AG08396 (cell line): ENCODE measurements at regions not wholly inside any gene's neighbourhood (a gene's known extent, or its start where the extent isn't known, plus 50 kb on each side); places are given as distances from the start of the nearest gene placed in this dataset.

Source experiments
- DNase-seq: peaks from one replicate; pipeline ENCODE4 v3.0.0; 2012; ENCODE audit warnings: low spot score, mixed read lengths

DNA sequence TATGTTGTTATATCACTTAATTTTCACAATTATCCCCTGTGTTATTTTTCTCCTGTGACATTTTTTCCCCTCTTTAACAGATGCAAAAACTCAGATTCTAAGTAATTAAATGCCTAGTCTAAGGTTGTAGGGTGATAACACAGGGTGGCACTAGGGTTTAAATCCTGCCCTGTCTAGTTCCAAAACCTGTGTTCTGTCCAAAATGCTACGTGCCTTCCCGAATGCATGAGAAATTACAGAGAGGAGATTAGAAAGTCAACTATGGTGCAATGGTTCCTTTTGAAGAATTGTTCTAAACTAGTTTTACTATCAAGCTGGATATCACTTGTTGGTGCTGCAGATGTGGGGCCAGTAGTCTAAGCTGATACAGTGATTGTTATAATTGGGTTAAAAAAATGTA lies 108.0 kb downstream of the DIPK2A start:
- DNase-seq: no peak

DNA sequence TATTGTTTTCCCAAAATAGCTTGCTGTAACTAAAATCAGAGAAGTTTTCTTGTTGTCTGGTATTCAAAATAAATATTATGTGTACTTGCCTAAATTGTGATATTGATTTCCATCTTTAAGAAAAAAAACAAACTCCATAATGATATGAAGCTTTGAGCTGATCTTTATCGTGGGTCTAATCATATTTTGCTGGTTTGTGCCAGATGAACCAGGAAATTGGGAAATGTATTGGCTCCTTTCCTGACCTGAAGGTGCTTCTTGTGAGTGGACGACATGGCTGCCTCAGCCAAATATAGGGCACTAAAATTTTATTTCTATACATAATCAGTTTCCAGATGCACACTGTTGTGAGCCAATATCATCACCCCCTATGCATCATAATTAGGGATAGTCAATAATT lies 113.3 kb downstream of the DIPK2A start:
- DNase-seq: no peak

DNA sequence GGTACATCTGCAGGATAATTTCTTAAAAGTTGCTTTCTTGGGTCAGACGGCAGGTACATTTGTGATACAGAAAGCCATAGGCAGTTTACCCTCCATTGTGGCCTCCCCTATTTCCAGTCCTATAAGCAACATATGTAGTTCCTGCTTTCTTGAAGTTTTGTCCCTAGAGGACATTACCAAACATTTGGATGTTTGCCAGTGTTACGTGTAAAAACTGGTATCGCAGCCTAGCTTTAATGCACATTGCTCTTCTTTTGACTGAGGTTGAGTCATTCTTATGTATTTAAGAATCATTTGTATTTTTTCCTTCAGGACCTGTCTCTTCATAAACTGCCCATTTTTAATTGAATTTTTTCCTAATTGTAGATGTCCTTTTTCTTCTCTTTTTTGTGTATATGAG lies 114.3 kb downstream of the DIPK2A start:
- DNase-seq: no peak

DNA sequence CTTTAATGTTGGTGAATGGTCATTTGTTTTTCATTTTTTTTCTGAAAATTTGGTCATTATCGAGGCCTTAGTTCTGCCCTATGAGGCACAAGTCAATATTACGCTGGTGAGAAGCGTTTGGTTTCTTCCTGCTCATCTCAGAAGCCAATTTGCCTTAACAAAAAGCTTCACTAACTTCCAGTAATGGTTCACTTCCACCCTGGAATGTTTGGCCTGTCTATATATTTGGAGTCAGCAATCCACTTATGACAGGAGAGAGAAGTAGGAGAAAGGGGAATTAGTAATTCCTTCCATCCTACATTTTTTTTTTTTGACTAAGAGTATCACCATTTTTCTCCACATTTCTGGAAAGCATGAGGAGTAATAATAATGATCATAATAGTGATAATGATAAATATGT lies 124.4 kb downstream of the DIPK2A start:
- no peak for DNase-seq

DNA sequence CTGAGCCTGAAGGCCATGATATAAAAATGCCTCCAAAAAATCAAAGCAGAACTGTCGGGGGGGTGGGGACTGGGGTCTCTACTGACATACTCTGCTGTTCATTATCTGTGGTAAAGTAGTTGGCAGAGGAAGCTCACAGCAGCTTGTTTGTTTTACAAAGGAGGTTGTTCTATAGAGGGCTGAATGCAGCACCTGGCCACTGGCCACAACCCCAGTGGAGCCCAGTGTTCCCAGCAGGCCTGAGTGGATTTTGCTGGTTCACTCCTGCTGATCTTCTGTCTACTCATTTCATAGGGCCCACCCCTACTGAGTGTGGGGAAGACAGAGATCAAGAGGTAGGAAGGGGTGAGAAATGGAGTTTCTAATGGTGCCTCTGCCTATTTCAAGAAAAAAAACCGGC lies 125.5 kb downstream of the DIPK2A start:
- no peak for DNase-seq

DNA sequence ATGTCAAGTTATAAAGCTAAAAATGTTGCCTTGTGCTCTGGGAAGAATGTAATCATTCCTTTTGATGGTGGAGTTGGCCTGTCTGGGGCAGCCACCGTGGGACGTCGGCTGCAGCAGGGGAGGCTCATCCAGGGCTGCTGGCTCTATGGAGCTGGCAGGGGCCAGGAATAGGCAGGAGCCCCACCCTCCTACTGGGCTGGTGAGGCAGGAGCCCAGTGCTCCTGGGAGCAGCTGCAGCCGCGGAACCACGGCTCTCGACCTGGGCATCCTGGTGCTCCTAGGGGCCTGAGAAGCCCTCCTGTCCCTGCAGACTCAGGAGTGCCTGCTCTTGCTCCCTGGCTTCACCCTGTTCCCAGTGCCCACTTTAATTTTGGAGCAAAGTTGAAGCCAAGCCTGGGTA lies 127.1 kb downstream of the DIPK2A start:
- DNase-seq: no peak

DNA sequence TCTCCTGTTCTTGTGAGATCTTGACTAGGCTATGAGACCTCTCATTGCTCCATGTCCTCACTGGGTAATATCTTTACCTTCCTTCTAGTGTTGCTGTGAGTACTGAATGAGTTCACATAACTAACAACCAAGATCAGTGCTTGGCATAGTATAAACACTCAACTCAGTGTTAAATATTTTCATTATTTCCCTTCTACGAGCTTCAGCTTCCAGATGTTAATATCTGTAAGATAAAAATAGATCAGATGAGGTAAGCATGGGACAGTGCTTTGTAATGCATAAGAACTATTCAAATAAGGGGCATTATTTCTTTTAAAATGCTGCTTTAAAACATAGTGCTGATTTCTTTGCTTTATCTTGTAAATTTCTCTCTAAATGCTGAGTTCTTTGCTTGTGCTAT lies 130.8 kb downstream of the DIPK2A start:
- no peak for DNase-seq

DNA sequence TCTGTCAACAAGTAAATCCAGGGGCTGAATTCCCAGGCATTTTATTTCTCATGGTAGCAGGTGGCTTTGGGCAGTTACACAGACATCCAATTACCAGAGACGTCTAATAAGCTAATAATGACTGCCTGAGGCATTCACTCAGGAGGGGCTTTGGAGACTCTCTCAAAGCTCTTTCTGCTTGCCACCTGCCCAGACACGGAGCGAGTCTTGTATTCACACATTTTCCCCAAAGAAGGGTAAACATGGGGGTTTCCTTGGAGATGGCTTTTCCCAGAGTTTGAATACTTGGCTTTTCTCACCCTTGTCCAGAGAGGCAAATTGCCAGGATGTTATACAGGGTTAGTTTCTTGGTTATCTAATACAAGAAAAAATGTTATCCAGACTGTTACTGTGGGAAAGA lies 132.6 kb downstream of the DIPK2A start:
- DNase-seq: no peak

DNA sequence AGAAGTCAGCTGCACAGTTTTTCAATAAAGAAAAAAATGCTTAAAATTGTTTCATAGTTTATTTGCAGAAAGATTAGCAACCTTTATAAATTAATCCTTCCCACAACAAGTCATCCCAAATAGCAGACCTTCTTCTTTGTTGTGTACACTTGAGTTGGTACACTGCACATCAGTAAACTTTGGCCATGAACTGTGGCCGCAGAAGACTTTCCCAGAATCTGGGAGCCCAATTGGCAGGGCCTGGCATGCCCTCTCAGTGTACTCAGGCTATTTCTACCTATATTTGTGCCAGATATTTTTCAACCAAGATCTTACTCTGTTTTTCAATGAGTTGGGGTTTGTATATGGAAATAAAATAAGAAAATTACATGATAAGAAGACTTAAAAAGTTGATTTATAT lies 133.1 kb downstream of the DIPK2A start:
- no peak for DNase-seq

DNA sequence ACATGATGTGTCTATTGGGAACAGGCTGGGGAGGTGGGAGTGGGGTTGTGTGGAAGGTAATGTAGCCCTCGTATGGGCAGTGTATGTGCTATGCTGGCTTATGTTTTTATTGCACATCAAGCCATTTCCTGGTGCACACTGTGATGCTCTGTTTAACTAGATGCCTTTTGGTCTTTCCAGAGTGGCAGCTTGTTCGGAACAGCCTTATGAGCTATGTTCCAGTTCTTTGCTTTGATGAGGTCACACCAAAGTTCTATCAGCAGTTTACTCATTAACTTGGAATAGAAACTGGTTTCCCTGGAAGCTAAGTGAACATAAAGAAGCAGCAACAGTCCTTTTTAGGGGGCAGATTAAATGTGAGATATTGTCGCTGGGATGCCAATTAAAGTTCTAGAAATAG lies 133.9 kb downstream of the DIPK2A start:
- DNase-seq: no peak

DNA sequence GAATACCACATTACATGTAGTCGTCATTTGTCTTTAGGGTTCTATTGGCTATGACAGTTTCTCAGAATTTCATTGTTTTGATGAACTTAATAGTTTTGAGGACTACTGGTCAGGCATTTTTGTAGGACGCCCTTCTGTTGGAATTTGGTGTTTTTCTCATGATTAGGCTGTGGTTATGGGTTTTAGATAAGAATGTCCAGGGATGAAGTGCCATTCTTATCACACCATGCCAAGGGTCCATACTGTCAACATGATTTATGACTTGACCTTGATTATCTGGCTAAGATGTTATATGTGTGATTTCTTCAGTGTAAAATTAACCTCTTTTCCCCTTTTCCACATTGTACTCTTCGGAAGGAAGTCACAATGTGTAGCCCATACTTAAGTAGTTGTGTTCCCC lies 135.3 kb downstream of the DIPK2A start:
- no peak for DNase-seq

DNA sequence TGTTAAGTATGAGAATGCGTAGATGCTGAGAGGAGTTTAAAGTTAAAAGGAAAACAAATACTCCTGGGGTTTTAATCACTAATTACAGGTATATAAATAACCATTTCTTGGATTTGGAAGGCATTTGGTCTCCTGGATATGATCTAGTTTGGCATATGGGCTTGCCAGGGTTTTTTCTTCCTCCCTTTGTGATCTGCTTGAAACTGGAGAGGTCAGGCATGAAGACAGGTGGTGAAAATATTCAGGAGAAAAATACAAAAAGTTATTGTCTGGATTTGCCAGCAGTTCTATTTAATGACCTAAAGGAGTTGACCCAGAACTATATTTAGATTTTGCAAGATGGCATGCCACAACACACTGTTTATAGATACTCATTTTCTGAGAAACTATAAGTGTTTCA lies 136.3 kb downstream of the DIPK2A start:
- no peak for DNase-seq

DNA sequence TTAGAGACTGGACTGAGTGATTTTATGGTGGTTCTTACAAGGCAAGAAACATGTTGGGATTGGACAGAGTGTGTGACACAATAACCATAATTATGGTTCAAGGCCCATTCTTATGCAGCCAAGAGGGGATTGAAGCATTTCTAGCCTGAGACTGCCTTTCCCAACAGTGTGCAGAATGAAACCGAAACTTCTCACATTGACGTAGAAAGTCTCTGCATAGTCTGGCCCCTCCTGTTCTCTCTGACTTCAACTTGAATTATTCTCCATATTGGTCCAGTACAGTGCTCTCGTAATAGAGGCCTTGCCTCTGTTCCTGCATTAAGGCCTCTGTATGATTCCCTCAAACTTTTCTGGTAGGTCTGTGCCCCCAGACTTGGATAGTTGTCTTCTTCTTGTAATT lies 138.3 kb downstream of the DIPK2A start:
- no peak for DNase-seq

DNA sequence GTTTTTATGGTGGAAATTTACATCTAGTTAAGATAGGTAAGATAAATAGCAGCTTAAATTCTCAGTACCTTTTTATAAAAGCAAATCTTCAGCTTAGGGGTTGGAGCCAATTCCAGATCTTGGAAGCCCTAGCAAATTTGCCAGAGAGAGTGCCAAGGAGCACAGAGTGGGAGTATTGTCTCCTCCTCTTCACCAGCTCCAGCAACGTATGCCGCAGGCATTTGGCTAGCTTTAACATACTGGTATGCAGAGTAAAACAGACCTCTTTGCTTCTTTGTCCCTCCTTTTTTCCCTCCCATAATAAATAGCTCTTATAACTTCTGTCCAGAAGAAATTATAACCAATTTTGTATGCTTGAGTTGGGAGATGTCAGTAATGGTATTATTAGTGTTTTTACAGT lies 140.4 kb downstream of the DIPK2A start:
- DNase-seq: no peak

DNA sequence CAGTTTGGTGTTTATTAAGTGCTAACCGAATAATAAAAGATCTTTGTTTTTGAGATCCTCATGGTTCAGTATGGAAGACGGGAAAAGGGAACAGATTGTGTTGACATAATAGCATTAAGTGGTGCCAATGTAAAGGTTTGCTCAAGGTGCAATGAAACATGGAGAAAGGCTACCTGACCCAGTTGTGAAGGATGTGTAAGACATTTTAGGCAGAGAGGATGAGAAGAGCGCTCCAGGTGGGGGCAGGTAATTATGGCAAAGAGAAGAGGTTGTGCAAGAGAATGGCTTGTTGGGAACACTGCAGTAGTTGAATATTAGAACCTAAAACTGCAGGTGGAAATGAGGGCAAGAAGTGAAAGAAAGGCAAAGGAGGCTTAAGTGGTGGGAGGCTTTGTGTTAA lies 140.8 kb downstream of the DIPK2A start:
- no peak for DNase-seq

DNA sequence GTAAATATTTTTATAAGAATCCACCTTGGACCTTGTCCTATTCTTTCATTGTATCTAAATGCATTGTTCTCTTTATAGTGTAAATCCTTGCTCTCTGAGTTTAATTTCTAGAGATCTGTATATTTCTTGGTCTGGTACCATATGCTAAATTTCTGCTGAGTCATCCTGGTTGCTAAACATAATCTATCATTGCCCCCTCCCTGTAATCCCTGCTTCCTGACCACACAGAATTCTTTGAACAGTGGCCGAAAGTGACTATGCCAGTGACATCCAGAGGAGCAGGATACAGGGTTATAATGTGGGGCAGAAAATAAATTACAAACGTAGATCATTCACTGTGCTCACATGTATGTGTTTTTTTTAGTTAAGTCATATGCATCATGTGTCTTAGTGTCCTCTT lies 143.1 kb downstream of the DIPK2A start:
- DNase-seq: no peak

DNA sequence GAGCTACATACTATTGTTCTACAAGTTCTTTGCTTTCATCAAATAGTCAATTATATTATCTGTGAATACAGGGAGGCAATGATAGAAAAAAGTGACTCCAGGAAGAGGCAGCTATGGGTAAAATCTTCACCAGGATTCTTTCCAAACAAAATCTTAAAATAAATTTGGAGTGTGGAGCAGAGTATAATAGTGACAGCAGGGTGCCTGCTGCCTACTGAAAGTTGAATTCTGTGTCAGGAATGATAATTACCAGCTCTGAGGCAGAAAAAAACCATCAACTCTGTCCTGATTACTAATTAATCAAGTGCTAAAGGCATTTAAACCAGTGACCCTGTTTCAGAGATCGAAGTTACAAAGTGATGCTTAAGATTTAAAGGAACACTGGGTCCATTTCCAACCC lies 148.0 kb downstream of the DIPK2A start:
- DNase-seq: no peak

DNA sequence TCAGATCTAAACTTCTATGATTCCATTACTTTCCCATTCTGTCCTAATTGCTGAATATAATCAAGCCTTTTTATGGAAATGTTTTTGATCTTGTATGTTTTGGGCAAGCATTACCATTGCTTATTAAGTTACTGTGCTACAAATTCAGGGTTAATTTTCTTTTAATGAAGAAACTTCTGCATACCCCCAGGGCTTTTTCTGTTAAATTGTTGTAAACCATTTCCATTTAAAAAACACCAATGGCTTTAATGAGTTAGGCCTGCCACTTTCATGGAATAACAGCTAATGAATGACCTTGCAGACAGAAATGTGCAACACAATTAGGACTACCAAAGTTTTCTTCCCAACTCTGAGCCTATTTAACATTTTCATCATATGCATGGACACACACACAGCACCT lies 150.0 kb downstream of the DIPK2A start:
- no peak for DNase-seq

DNA sequence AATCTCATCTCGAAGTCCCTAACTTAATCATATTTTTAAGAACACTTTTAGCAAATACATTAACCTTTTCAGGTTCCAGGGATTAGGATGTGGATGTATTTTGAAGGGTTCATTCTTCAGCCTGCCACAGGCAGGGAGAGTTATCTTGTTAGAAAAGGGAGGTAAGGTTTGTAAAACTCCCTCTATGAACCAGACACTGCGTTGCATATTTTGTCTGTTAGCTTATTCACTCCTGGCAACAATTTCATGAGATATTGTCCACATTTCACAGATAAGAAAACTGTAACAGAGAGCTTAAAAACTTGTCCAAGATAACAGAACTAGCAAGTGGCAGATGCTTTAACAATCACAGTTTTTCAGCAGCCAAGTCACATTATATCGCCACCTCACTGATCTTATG lies 155.4 kb downstream of the DIPK2A start:
- DNase-seq: no peak

DNA sequence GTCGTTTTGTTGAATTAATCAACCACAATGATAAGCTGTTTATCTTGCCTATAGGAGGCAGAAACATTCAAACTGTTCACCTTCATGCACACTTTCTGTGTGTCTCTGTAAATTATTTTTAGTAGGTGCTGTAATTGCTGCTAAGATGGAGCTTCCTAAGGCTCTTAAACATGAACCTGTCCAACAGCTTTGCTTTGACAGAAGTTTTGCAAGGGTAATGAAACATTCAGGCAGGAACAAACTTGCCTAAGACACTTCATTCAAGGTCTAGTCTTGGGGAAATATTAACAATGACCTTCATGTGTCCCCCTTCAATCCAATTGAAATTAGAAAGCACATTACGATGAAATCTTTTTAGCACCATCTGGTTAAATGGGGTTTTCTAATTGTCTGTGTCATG lies 156.1 kb downstream of the DIPK2A start:
- DNase-seq: no peak

DNA sequence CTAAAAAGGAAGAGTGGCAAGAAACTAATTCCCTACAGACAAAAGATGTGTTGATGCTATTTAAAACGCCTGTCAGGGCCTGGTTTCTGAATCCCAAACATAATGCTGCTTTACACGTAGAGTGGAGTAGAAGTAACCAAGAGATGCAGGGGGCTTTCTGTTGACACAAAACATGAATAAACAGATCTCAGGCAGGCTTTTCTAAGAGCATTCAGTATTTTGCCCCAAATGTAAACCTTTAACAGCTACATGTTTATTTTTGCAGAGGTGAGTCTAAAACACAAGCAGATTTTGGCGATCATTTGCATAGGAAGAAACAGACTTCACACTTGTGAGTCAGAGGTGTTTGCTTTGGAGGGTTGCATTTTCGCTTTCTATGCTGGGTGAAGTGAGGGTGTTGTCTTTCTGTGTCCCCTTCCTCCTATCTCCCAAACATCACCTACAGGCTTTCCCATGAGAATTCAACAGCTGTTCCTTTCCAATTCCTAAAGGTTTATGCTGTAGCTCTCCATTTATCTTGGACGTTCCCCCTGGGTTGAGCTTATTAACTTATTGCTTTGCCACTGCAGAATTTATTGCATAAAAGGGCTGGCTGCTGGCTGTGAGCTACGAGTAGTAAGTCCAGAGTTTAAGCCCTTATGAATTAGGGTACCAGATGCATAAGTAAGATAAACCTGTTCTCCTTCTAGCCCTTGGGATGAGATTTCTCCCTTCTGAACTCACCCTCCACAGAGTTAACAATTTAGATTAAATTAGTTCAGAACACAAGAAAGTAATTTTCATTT lies 156.7 kb downstream of the DIPK2A start:
- no peak for DNase-seq

DNA sequence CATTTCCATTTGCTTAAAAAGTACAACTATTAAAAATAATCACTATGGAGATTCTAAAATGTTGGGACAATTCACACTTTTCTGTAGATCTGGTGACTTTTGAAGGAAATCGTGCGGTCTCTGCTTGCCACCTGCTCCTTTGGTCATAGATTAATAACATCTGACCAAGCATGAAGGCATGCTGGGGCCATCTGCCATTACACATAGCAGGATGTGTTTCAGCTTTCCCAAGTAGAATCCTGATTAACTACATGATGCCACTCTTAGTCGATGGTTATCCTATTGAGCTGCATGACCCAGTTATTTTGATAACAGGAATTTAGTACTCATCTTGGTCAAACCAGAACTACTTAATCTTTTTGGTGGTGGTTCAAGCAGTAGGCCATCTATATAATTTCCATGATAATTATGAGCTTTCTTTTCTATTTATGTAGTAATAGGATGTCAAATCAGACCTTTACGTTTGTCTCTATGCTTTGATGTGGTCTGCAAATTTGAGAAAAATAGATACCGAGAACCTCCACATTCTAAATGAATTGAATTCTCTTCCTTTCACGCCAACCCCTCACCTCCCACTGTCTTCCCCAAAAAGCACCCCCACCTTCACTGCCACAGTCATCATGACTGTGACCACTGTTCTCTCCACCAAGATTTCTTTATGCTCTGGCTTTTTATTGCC lies 158.1 kb downstream of the DIPK2A start:
- DNase-seq: no peak

DNA sequence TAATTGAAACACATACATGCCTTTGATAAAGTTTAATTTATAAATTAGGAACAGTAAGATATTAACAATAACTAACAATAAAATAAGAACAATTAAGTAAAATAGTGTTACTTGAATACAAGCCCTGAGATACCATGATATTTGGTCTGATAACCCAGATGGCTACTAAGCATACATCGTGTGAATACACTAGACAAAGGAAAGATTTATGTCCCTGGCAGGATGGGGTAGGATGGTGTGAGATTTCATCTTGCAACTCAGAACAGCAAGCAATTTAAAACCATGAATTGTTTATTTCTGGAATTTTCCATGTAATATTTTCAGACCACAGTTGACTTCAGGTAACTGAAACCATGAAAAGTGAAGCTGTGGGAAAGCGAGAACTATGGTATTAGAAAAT lies 169.5 kb downstream of the DIPK2A start:
- no peak for DNase-seq

DNA sequence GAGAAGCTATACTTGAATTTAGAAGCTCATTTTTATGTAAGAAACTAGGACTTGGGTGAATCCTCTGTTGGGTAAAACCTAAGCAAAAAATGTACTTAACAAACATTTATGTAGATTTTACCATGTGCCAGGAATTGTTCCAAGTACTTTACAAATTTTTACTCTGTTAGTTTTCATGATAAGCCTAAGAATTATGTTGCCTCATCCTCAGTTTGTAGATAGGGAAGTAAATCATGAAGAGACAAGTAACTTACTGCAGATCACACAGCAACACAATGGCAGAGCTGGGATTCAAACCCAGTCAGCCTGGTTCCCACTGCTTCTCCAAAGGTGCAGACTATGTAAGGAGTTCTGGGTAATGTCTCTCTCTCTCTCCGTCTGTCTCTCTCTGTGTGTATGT lies 169.9 kb downstream of the DIPK2A start:
- no peak for DNase-seq
